M059J (cell line): ENCODE measurements at regions not wholly inside any gene's neighbourhood (a gene's known extent, or its start where the extent isn't known, plus 50 kb on each side); places are given as distances from the start of the nearest gene placed in this dataset.
"Not testable (repeated sequence)": the region's sequence is repeated elsewhere in the genome, so short reads cannot be mapped to it uniquely, and the experiment has no call there.

Experiments
- DNase-seq: peaks from one replicate; pipeline ENCODE4 v3.0.0-alpha.2; 2012; ENCODE audit warnings: low read depth

- DNase-seq, result no peak
These were observed 141.4 kb upstream of the ZNF521 start for GRCh38 chr18:25493401-25493800.

GRCh38 chr18:25490316-25490715 is 138.3 kb upstream of the ZNF521 start:
- no peak for DNase-seq

- DNase-seq, result no peak
These were observed 121.0 kb upstream of the ZNF521 start for GRCh38 chr18:25473008-25473407.

GRCh38 chr18:25470756-25471524 is 119.0 kb upstream of the ZNF521 start:
- DNase-seq, result not testable (repeated sequence)

GRCh38 chr18:25470062-25470461 is 118.1 kb upstream of the ZNF521 start:
- DNase-seq, result no peak

- no peak for DNase-seq
These were observed 117.5 kb upstream of the ZNF521 start for GRCh38 chr18:25469489-25469888.

GRCh38 chr18:25467226-25467987 is 115.4 kb upstream of the ZNF521 start:
- DNase-seq, result peak; percentile 93

- DNase-seq, result no peak
These were observed 113.3 kb upstream of the ZNF521 start for GRCh38 chr18:25465152-25465732.

- peak; percentile 79 for DNase-seq
These were observed 112.3 kb upstream of the ZNF521 start for GRCh38 chr18:25464227-25464626.

GRCh38 chr18:25463726-25464125 is 111.8 kb upstream of the ZNF521 start:
- DNase-seq, result no peak

- no peak for DNase-seq
These were observed 107.8 kb upstream of the ZNF521 start for GRCh38 chr18:25459814-25460213.

- peak; percentile 82 for DNase-seq
These were observed 105.6 kb upstream of the ZNF521 start for GRCh38 chr18:25457601-25458000.

GRCh38 chr18:25457126-25457525 is 105.2 kb upstream of the ZNF521 start:
- no peak for DNase-seq

- DNase-seq, result no peak
These were observed 104.5 kb upstream of the ZNF521 start for GRCh38 chr18:25456334-25457010.

- no peak for DNase-seq
These were observed 103.7 kb upstream of the ZNF521 start for GRCh38 chr18:25455646-25456045.

GRCh38 chr18:25455159-25455558 is 103.2 kb upstream of the ZNF521 start:
- DNase-seq, result no peak

GRCh38 chr18:25454730-25455129 is 102.8 kb upstream of the ZNF521 start:
- no peak for DNase-seq

- DNase-seq, result no peak
These were observed 102.3 kb upstream of the ZNF521 start for GRCh38 chr18:25454270-25454659.

GRCh38 chr18:25453556-25454269 is 101.7 kb upstream of the ZNF521 start:
- DNase-seq, result peak; percentile 66

- DNase-seq, result no peak
These were observed 99.2 kb upstream of the ZNF521 start for GRCh38 chr18:25451077-25451658.

GRCh38 chr18:25449046-25449445 is 97.1 kb upstream of the ZNF521 start:
- DNase-seq, result no peak
